HG02981 (cell line): ENCODE measurements at regions not wholly inside any gene's neighbourhood (a gene's known extent, or its start where the extent isn't known, plus 50 kb on each side); places are given as distances from the start of the nearest gene placed in this dataset.
A peak's percentile ranks its signal among the peaks of the same experiment; 100 is the strongest.
"Not testable (repeated sequence)": the region's sequence is repeated elsewhere in the genome, so short reads cannot be mapped to it uniquely, and the experiment has no call there.

ENCODE experiments used
- ATAC-seq: cut with Tn5 transposase; IDR thresholded peaks from one replicate; pipeline ENCODE4 v1.9.1; 2021; ENCODE audit warnings: mild to moderate bottlenecking, moderate library complexity; ENCODE audit not compliant: unreplicated experiment

DNA sequence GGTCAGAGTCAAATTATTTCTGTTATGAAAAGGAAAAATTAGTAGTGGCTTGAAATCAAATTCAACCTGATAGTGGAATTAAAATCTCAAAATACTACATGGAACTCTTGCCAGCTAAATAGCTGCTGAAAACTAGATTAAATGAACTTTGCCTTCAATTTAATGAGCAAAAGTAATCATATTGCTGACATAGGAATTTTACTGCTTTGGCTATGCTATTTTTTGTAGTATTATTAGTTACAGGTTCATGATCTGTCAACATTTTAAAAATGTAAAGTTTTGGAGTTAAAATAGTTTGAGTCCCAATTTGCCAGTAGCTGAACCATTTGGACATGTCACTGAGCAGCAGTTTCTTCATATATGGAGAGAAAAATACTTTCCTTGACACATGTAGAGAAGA is 81.4 kb downstream of the RERGL start:
- ATAC-seq = no peak

DNA sequence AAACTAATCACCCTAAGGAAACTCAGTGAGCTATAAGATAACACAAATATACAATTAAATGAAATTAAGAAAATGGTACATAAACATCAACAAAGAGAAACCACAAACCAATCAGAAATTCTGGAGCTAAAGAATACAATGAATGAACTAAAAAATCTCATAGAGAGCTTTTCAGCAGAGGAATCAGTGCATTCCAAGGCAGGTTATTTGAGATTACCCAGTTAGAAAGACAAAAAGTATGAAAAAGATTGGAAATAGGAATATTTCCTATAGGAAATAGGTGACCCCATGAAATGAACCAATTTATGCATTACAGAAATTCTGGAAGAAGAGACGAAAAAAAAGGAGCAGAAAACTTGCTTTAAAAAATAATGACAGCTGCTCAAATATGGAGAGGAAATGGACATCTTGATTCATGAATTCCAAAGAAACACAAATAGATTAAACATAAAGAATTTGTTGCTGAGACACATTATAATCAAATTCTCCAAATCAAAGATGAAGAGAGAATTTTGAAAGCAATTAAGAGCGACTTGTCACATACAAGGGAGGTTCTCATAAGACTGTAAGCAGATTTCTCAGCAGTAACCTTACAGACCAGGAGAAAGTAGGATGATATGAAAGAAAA is 90.7 kb downstream of the RERGL start:
- ATAC-seq = no peak

DNA sequence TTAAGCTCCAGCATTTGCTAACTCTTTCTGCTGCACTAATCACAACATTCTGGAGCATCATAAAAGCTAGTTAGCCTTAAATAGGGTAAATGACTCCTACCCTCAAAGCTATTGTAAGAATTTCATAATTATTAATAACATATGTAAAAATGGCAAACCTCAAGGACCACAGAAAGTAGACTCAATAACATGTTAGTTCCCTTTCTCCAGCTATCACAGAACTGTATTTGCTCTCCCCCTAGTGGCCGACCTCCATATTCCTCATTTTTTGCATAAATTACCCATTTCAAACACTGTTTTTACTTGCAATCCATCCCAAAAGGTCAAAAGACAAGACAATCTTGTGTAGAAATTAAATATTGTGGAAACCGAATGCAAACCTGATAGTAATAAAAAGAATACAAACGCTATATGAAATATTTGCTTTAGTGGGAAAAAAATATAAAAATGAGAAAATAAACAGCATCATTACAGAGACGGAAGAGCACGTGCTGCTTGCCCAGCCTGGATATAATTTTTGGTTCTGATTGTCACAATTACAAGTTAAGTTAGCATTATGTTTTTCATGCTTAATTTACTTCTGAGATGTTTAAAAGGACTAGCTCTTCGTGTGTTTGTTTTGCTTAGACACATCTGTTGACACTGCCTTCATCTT is 97.9 kb downstream of the RERGL start:
- ATAC-seq = peak; percentile 98

DNA sequence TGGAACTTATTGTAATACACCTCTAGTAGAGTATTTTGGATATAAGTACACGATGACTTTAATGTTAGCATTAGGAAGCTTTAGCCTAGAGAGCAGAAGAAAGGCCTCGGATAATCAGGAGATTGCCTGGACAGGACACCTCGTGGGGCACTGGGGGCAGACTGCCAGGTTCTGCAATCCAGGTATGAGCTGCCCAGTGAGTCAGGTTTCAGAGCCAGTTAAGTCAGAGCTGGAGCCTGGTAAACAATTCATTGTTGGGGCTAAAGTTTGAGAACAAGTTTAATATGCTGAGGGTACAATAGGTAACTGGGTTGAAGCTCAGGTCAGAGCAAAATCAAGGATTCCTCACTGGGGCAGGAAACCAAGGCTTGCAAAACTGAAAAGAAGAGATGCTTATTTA is 107.4 kb downstream of the RERGL start:
- ATAC-seq = no peak

DNA sequence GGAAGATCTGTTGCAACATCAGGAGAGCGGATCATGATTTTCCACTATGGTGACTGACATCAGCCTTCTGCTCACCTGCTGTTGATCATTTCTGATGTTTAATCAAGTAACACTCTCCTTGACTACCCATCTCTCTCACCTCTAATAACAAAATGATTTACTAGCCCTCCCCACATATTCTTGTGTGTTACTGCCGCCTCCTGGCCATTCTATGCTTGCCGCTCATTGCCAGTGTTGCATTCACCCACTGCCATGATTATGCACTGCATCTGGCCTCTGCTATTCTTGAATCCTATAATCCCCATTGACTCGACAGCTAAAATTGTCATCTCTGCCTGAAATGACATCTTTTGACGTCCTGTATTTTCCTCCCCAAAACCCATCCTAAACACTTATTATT is 113.8 kb downstream of the RERGL start:
- ATAC-seq = no peak

DNA sequence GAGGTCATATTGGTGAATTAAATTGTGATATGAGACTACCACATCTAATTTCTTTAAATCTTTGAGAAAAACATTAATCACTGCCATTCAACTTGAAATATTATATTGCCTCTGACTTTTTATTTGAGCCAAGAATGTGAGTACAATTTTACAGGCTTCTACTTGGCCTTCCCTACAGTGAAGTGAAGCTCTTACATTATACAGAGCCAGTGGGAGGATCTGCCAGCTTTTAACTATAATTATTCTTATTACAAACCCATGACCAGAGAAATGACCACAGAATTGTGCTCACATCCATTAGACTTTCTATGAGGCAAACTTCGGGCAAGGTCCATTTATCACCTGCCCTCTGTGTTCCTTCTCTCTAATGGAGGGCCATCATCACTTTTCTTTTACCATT is 114.2 kb downstream of the RERGL start:
- no peak for ATAC-seq

DNA sequence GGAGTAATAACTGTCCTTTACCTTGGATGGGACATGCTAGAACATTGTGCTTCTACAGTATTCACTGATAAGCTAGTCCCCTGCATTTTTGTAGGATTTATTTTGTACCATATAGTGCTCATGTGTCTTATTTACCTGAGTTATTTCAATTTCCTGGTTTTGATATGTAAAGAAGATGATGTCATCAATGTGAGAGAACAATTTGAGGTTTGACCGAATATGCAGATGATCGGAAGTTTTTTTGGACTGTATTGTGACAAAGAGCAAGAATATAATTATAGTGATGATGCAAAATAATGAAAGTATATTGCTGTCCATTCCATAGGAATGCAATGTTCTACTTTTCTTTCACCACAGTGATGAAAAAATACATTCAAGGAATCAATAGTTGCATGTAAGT is 114.8 kb downstream of the RERGL start:
- ATAC-seq = no peak

DNA sequence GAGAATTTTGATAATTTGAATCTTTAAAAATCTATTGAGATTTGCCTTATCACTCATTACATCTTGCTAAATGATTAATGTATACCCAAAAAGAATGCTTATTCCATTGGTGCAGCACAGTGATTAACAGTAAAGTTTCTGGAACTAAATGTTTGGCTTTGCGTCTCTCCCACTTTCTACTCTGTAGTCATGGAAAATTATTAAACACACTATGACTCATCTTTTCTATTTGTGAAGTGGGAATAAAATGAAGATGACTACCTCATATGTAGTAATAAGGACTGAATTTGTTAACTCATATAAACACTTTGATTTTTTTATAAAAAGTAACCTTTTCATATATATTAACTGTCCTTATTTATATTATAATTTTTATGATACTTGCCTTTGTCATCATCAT is 118.1 kb downstream of the RERGL start:
- ATAC-seq = no peak

DNA sequence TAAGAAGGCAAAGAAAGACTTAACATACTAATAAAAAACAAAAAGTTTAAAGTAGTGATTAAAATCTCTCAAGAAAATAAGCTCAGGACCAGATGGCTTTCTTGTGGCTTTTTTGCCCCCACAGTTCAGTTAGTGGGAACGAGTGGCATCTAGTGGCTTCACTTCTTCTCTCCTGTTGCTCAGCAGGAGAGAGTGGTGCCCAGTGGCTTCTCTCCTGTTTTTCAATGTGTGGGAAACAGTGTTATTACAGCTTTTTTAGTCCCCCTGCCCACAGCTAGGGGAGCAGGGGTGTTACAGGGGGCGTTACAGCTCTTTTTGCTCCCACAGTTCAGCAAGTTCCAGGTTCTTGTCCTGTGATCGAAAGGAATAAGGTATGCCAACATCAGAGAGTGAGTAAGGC is 135.2 kb downstream of the RERGL start:
- no peak for ATAC-seq

DNA sequence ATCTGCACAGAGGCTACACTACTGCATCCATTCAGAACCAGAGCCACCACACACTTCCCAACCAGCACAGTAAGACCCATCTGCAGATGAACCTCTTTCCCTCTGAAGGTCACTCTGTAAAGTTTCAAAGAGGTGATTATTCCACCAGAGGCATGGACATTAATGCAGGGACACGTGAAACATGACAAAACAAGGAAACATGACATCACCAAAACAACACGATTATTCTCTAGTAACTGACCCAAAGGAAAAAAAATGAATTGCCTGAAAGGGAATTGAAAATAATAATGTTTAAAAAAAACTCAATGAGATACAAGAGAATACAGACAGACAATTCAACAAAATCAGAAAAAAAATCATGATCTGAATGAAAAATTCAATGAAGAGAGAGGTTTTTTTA is 139.1 kb downstream of the RERGL start:
- no peak for ATAC-seq

DNA sequence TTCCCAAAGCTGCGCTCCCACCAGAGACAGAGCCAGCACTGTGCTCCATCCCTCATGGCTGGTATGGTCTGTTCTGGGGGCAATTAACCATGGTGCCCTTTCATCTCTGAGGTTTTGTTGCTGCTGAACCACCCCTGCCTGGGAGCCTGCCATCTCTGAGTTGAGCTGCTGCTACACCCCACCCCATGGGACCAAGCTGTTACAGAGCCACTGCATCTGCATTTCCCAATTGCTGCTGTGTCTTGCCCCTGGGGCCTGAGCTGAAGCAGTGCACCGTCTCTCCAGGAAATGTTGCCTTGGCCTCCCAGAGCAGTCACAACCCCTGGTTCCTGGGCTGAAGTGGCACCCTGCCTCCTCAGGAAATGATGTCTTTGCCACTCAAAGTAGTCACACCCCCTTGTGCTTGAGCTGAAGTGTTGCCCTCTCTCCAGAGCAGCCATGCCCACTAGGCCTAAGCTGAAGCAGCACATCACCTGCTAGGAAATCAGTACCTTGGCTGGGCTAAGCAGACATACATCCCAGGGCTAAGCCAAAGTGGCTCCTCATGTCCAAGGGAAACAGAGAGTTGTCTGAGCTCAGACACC is 140.3 kb downstream of the RERGL start:
- no peak for ATAC-seq

DNA sequence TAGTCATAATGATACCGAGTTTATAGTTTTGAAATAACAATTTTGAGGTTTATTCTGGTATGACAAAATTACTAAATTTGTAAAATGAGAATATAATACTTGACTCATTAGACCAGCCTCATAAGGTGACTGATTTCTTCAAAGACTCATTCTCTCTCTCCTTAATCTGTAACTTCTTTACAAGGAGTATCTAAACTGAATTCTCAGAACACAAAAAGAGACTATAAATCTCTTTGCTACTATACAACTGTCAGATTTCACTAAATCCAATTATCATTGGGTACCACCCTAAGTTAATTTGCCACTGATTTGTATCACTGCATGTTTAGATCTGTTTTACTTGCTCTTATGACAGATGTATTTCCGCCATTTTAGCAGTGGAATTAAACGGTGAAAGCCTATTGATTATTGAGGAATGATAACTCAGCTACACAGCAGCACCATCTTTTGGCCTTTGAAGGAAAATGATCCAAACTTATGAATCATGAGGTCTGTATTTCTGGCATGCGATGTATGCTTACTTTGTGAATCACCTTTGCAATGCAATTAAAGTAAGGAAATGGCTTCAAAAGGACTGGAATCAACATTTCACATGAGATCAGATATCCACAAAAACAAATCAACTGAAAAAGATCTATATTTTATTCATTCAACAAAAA is 161.2 kb downstream of the RERGL start:
- no peak for ATAC-seq

DNA sequence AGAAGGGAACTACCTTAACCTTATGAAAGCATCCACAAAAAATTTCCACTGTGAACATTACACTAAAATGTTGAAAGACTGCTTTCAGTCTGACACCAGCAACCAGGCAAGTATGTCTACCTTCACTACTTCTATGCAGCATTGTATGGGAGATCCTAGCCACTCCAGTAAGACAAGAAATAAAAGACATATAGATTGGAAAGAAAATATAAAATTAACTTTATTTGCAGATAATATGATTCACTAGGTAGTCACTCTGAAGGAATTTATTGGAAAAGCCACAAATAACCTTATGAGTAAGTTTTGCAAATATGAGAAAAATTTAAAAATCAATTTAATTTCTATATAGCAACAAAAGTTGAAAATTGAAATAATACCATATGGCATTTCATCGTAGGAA is 172.0 kb downstream of the RERGL start:
- ATAC-seq = no peak

DNA sequence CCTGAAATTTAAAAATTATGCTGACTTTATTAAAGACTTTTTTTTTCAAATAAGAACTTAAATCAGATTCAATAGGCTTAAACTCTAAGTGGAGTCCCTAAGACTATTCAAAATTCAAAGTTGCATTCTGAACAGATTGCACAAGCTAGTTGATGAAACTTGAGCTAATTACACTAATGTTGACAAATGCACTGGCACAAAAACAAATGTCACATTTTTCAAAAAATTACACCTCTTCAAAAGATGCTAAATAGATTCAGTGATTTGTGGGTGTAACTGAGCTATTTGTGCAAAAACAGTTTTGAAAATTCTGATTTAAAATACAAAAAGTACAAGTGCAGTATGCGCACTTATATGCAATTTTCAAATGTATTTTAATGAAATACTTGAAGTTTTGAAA is 205.4 kb downstream of the RERGL start:
- ATAC-seq = no peak

DNA sequence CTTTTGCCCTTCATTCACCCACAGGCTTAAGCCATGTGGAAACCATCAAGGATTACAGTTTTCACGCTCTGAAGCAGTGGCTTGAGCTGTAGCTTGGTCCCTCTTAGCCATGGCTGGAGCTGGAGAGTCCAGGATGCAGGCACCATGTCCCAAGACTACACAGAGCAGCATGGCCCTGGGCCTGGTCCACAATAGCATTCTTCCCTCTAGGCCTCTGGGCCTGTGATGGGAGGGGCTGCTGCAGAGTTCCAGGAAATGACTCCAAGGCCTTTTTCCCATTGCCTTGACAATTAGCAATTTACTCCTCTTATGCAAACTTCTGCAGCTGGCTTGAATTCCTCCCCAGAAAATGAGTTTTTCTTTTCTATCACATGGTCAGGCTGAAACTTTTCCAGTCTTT is 211.3 kb downstream of the RERGL start:
- ATAC-seq = no peak

DNA sequence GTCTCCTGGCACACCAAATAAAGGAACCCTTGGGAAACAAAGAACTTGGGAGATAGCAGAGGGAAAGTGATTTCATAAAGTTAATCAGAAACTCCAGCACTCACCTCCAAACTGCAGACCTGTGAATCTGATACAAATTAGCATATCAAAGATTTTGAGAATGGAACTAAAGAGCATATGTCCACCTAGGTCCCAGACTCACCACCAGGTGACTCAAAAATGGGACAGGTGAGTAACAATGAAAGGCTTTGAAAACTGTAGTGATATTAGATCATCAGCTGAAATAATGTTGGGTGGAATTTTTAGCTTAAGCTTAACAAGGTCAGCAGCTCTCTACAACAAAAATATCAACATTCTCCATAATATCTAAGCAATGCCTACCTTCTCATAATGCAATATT is 214.8 kb downstream of the RERGL start:
- no peak for ATAC-seq

DNA sequence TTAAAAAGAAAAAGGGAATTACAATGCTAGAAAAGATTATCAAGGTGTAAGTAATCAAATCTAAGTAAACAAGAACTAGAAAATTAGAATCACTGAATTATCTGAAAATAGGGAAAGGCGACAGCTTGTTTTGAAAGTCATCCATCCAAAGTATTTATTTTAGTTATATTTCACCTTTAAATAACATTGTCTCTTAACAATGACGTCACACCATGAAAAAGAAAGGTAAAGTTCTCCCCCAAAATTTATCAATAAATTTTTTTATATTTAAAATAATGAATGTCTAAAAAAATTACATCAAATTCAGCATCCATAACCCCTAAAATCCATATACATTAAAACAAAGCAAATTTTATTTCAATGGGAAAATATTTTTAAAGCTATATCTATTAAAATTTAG is 223.2 kb downstream of the RERGL start:
- no peak for ATAC-seq

DNA sequence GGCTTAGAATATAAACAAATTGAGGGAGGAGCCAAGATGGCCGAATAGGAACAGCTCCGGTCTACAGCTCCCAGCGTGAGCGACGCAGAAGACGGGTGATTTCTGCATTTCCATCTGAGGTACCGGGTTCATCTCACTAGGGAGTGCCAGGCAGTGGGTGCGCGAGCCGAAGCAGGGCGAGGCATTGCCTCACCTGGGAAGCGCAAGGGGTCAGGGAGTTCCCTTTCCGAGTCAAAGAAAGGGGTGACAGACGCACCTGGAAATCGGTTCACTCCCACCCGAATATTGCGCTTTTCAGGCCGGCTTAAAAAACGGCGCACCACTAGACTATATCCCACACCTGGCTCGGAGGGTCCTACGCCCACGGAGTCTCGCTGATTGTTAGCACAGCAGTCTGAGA is 234.4 kb downstream of the RERGL start:
- not testable (repeated sequence) for ATAC-seq

DNA sequence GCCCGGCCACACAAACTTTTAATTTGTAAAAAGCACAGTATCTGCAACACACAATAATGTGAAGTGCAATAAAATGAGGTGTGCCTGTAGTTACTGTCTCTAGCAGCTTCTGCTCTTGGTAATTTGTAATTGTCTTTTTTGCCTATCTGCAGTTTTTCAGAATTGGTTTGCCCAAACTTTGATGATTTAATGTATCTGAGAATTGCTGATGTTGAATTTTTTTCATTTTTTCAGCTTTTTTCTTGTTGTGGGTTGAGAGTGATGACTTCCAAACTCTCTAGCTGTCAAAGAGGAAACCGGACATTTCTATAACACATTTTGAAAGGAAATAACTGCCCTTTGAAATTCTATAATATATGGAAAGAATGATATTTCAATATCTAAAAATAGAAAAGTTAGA is 236.9 kb downstream of the RERGL start:
- ATAC-seq = no peak

DNA sequence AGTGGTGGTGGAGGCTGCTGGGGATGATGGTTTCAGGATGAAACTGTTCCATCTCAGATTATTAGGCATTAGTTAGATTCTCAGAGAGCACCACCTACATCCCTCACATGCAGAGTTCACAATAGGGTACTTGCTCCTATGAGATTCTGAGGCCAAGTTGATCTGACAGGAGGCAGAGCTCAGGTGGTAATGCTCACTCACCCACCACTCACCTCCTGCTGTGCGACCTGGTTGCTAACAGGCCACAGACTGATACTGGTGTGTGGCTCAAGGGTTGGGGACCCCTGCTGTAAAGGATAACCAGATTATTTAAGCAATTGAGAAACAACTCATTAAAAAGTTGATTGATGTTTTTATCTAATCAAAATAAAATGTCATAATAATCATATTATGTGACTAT is 248.5 kb downstream of the RERGL start:
- no peak for ATAC-seq

DNA sequence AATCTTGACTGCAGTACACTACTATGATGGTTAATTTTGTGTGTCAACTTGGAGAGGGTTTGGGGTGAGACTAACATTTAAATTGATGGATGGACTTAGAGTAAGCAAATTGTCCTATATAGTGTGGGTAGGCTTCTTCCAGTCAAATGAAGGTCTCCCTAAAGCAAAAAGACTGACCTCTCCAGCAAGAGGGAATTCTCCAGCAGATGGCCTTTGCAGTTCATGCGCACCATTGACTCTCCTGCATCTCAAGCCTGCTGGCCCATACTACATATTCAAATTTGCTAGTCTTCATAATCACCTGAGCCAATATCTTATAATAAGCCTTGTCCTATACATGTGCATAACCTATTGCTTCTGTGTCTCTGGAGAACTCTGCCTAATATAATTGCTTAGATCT is 260.2 kb downstream of the RERGL start:
- no peak for ATAC-seq

DNA sequence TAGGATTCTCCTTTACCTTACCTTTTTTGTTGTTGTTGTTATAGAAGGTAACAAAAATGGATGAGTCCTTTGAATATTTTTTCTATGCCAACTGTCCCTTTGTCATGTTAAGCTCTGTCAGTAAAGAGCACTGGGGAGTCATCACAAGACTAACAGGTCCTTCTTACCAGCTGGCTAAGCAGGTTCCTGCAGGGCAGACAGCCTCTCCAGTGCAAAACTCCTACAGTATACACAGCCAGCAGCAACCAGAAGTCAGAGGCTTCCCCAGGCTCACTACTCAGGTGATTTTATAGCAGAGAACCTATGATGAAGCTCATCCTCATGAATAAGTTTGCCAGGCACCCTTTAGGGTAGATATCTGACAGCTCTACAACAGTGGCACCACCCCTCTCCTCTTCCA is 271.1 kb downstream of the RERGL start:
- no peak for ATAC-seq
